GM12864 (cell line): ENCODE measurements at regions not wholly inside any gene's neighbourhood (a gene's known extent, or its start where the extent isn't known, plus 50 kb on each side); places are given as distances from the start of the nearest gene placed in this dataset.

Source experiments
- DNase-seq: peaks from one replicate; pipeline ENCODE4 v3.0.0-alpha.2; 2011; ENCODE audit warnings: low read depth
- H3K4me3 ChIP-seq: 2 replicates; pipeline ENCODE4 v1.5.1; 2011; ENCODE audit warnings: mild to moderate bottlenecking, low read depth, low read length, control low read depth
- TF ChIP-seq, protein P1 (sequence below): IDR thresholded peaks from 2 replicates; pipeline ENCODE4 v1.5.1; 2011; ENCODE audit warnings: low read depth, mild to moderate bottlenecking, moderate library complexity, low read length, control low read depth, inconsistent platforms; ENCODE audit errors: missing control alignments

DNA sequence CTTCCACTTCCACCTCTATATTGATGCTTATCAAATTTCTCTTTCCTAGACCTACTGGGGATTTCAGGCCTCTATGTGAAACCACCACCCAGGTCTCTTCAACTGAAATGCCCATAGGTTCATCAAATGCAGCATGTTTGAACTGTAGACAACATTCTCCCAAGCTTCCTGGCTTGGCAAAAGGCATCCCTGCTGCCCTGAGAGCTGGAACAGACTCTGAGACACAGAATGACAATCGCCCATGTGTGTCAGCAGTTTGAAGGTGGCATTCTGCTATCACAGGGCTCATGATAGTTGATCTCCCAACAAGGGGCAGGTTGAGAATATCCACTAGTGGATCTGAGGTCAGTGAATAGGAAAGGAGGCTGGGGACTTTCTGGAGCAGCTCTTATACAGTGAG is 200.7 kb downstream of the RPLP1 start:
- no peak for DNase-seq
- TF ChIP-seq, protein P1, sequence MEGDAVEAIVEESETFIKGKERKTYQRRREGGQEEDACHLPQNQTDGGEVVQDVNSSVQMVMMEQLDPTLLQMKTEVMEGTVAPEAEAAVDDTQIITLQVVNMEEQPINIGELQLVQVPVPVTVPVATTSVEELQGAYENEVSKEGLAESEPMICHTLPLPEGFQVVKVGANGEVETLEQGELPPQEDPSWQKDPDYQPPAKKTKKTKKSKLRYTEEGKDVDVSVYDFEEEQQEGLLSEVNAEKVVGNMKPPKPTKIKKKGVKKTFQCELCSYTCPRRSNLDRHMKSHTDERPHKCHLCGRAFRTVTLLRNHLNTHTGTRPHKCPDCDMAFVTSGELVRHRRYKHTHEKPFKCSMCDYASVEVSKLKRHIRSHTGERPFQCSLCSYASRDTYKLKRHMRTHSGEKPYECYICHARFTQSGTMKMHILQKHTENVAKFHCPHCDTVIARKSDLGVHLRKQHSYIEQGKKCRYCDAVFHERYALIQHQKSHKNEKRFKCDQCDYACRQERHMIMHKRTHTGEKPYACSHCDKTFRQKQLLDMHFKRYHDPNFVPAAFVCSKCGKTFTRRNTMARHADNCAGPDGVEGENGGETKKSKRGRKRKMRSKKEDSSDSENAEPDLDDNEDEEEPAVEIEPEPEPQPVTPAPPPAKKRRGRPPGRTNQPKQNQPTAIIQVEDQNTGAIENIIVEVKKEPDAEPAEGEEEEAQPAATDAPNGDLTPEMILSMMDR = no peak

DNA sequence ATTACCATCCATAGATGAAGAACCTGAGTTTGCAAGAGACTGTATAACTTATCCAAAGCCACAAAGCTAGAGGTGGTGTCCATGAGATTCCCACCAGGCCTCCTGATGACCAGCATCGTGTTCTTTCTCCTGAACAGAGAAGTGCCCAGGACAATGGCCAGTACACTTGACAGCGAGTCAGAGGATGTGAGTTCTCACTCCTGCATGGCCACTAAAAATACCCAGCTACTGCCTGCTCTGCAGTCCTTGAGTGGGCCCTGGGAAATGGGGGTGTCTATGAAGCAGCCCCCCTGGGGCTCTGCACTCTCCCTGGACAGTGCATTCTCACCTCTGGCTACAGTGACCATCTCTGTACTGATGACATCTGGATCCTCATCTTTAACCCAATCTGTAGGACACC is 201.2 kb downstream of the RPLP1 start:
- no peak overlapping the region for H3K4me3 ChIP-seq
- TF ChIP-seq, protein P1 = no peak
- DNase-seq = no peak

More for the DNA sequence above, 200.7 kb downstream of the RPLP1 start:
- no peak overlapping the region for H3K4me3 ChIP-seq

DNA sequence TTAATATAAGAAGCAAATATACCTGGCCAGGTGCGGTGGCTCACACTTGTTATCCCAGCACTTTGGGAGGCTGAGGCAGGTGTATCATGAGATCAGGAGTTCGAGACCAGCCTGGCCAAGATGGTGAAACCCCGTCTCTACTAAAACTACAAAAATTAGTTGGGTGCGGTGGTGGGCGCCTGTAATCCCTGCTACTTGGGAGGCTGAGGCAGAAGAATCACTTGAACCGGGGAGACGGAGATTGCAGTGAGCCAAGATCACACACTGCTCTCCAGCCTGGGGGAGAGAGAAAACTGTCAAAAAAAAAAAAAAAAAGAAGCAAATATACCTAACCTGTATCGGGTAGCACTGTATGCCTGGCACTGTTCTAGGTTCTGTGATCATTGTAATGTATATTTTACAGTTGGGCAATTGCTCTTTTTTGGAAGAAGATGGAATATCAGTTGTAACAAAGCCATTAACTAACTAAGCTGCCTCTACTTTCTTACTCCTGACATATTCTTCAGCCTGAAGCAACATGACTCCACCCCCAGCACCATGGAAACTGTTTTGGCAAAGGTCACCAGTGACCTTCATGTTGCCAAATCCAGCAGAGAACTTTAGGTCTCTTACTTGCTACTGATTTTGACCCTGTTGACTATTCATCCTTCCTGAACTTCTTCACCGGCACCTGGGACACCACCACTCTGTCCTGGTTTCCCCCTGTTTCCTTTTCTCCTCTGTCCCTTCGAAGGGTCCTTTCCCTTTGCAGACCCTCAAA is 203.8 kb downstream of the RPLP1 start:
- H3K4me3 ChIP-seq = no peak overlapping the region
- DNase-seq = no peak
- TF ChIP-seq, protein P1 = no peak

DNA sequence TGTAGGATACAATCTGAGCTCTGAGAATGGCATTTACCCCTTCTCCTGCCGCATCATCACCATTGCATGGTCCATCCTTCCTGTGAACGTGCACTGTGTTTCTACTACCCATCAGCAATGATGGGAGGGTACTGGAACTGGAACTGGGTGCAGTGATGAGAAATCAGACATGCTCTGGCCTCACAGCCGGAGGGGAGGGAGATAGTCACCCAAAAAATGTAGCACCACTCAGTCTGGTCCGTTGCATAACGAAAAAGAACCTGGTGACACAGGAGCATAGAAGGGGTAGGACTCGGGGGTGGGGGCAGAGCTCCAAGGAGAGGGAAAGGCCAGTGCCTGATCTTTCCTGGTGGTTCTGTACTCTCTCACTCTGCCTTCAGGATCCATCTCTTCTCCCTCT is 205.0 kb downstream of the RPLP1 start:
- TF ChIP-seq, protein P1 = no peak
- no peak for DNase-seq
- H3K4me3 ChIP-seq = no peak overlapping the region

DNA sequence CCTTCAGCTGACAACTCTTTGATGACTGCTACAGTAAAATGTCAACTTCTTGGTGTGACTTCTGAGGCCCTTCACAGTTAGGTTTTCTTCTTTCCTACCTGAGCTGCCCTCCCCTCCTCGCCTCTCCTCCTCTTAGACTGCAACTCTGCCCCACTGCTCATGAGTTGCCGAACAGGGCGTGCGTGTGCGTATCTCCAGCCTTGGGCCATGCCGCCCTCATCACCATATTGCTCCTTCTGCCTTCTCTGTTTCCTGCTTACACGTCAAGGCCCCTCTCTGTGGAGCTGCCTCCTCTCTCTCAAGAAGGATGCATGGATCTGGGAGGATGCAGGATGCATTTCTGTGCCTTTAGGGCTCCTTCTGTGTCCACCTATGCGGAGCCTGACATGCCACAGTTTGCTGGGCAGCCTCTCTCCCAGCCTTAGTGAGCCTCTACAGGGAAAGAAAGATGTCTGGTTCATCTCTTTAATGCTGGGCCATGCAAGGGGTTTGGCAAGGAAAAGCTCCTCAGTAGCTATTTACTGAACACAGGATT is 205.9 kb downstream of the RPLP1 start:
- no peak overlapping the region for H3K4me3 ChIP-seq
- TF ChIP-seq, protein P1 = no peak
- DNase-seq = no peak

DNA sequence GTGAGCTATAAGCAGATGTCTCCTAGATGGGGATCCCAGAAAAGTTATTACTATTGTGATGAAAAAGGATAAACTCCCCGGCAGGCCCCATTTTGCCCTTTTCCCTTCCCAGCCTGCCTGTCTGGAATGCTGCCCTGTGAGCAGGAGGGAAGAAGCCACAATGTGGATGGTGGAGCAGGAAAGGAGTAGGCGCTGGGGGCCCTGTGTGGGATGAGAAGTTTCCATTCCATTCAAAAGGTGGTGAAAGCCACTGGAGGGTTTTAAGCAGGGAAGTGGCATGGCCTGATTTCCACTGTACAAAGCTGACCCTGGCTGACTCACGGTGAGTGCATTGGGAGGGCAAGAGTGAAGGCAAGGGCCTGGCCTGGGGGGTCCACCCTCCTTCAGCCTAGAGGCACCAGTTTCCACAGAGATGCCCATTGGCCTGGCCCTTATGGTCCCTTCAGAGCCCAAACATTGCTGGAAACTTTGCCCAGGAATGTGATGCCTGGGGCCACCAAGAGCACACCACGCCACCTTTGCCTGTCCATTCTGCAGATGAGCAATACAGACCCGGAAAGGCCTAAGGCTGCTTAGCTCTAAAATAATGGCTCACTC is 206.9 kb downstream of the RPLP1 start:
- no peak for DNase-seq
- no peak overlapping the region for H3K4me3 ChIP-seq
- TF ChIP-seq, protein P1 = no peak
